AG04450 (cell line): ENCODE measurements at regions not wholly inside any gene's neighbourhood (a gene's known extent, or its start where the extent isn't known, plus 50 kb on each side); places are given as distances from the start of the nearest gene placed in this dataset.
"Not testable (repeated sequence)": the region's sequence is repeated elsewhere in the genome, so short reads cannot be mapped to it uniquely, and the experiment has no call there.

Experiments
- CTCF ChIA-PET: fragments of 300-600, 350-600 bp; formaldehyde crosslinking; extraction: SDS; loops from one replicate; lab custom pipeline; 2022; ENCODE audit warnings: antibody characterized with exemption, inconsistent platforms; lab: Charles Lee
- POLR2A ChIA-PET: fragments of 350-600 bp; formaldehyde crosslinking; extraction: SDS; loops from one replicate; lab custom pipeline; 2021; ENCODE audit warnings: antibody characterized with exemption, inconsistent platforms; lab: Yijun Ruan, JAX
- DNase-seq: peaks from one replicate; pipeline ENCODE4 v3.0.0-alpha.2; 2011; ENCODE audit warnings: low read depth, low spot score
- H3K27ac ChIP-seq: one replicate; pipeline ENCODE4 v1.5.1; 2012; ENCODE audit warnings: low read depth, low read length, control low read depth
- H3K27me3 ChIP-seq: one replicate; pipeline ENCODE4 v1.6.0; 2012; ENCODE audit warnings: low read length; ENCODE audit not compliant: control insufficient read depth, insufficient read depth
- H3K4me3 ChIP-seq: 2 replicates; pipeline ENCODE4 v1.5.1; 2011; ENCODE audit warnings: mild to moderate bottlenecking, low read depth, low read length, control low read depth
- H3K9me3 ChIP-seq: 2 replicates; pipeline ENCODE4 v1.5.1; 2012; ENCODE audit warnings: low read length; ENCODE audit not compliant: control insufficient read depth, insufficient read depth
- TF ChIP-seq, protein P1 (sequence below): IDR thresholded peaks from 2 replicates; pipeline ENCODE4 v1.5.1; 2011; ENCODE audit warnings: low read depth, low read length, control low read depth, inconsistent platforms

DNA sequence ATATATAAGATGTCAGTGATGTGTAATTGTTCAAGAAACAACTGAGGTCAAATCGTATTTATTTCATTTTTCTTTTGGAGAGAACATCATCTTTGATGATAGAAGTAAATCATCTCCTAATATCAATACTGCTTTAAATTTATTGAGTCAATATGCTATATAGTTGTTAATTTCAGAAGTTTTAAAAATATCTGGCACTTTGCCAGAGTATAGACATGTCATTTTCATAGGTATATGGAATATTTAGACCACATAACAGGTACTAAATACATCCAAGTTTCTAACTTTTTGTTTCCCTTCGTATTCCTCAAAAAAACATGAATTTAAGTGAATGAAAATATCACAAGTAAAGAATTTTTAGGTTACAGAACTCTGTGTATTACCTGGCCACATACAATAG, 577.8 kb downstream of the ARL4A start:
- no peaks in the 10 kb centered on the region for H3K9me3 ChIP-seq
- TF ChIP-seq, protein P1, sequence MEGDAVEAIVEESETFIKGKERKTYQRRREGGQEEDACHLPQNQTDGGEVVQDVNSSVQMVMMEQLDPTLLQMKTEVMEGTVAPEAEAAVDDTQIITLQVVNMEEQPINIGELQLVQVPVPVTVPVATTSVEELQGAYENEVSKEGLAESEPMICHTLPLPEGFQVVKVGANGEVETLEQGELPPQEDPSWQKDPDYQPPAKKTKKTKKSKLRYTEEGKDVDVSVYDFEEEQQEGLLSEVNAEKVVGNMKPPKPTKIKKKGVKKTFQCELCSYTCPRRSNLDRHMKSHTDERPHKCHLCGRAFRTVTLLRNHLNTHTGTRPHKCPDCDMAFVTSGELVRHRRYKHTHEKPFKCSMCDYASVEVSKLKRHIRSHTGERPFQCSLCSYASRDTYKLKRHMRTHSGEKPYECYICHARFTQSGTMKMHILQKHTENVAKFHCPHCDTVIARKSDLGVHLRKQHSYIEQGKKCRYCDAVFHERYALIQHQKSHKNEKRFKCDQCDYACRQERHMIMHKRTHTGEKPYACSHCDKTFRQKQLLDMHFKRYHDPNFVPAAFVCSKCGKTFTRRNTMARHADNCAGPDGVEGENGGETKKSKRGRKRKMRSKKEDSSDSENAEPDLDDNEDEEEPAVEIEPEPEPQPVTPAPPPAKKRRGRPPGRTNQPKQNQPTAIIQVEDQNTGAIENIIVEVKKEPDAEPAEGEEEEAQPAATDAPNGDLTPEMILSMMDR = no peak
- CTCF ChIA-PET = interaction anchor here (0.5 to 3.3 kb wide), 5 partner anchors 15 to 1426 kb away, joined by 3 to 13 read pairs (median 5); no protein-coding TSS in a partner anchor
- no peak overlapping the region for H3K27ac ChIP-seq
- no peak overlapping the region for H3K4me3 ChIP-seq
- POLR2A ChIA-PET = no interaction called here
- DNase-seq = no peak
- H3K27me3 ChIP-seq = no peaks in the 10 kb centered on the region

DNA sequence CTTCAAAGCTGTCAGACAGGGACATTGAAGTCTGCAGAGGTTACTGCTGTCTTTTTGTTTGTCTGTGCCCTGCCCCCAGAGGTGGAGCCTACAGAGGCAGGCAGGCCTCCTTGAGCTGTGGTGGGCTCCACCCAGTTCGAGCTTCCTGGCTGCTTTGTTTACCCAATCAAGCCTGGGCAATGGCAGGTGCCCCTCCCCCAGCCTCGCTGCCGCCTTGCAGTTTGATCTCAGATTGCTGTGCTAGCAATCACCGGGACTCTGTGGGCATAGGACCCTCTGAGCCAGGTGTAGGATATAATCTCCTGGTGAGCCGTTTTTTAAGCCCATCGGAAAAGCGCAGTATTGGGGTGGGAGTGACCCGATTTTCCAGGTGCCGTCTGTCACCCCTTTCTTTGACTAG, 586.8 kb downstream of the ARL4A start:
- H3K9me3 ChIP-seq, CTCF ChIA-PET, POLR2A ChIA-PET, H3K27me3 ChIP-seq, H3K27ac ChIP-seq, DNase-seq, H3K4me3 ChIP-seq: not testable (repeated sequence)

DNA sequence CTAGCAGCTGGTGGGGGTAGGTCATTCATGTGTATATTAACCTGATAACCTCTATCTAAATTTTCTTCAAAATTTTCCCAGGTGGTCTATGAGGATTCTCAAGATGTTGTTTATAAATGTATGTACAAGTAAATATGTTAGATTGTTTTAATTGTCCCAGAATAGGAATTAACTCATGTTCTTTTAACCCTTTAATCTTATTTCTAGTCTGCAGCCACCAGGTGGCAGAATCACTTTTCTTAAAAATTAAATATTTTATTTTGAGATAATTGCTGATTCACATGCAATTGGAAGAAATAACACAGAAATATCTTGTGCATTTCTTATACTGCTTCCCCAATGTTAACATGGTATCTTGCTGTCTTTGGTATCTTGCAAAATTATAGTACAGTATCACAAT, 589.5 kb downstream of the ARL4A start:
- no peak overlapping the region for H3K27ac ChIP-seq
- no peaks in the 10 kb centered on the region for H3K27me3 ChIP-seq
- CTCF ChIA-PET = interaction anchor here (0.9 to 2.7 kb wide), 3 partner anchors 442 to 1414 kb away, joined by 3 to 60 read pairs (median 3); no protein-coding TSS in a partner anchor
- no peaks in the 10 kb centered on the region for H3K9me3 ChIP-seq
- TF ChIP-seq, protein P1 = peak; percentile 44; the same call in 1 of the 2 replicates
- H3K4me3 ChIP-seq = no peak overlapping the region
- POLR2A ChIA-PET = no interaction called here
- DNase-seq = no peak

DNA sequence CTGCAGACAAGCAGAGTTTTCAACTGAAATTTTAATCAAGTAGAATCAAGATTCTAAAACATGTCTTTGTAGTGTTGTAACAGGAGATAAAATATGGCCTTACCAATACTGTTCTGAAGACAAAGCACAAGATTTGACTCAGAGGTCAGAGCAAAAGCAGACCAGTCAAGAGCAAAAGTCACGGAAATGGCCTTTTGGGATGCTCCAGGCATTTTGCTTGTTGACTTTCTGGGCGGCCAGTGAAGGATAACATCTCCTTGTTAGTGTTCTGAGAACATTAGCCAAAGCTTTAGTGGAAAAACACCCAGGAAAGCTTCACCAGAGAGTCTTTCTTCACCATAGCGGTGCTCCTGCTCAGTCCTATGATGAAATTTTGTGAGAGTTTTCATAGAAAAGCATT, 590.6 kb downstream of the ARL4A start:
- Histone ChIP-seq H3K27ac (no peak overlapping the region), H3K27me3 (no peaks in the 10 kb centered on the region), H3K4me3 (no peak overlapping the region), H3K9me3 (no peaks in the 10 kb centered on the region)
- DNase-seq = no peak
- CTCF ChIA-PET = interaction anchor here (1.2 to 6.1 kb wide), 4 partner anchors 753 to 1417 kb away, joined by 4 to 334 read pairs (median 49); no protein-coding TSS in a partner anchor
- POLR2A ChIA-PET = no interaction called here
- TF ChIP-seq, protein P1 = no peak

DNA sequence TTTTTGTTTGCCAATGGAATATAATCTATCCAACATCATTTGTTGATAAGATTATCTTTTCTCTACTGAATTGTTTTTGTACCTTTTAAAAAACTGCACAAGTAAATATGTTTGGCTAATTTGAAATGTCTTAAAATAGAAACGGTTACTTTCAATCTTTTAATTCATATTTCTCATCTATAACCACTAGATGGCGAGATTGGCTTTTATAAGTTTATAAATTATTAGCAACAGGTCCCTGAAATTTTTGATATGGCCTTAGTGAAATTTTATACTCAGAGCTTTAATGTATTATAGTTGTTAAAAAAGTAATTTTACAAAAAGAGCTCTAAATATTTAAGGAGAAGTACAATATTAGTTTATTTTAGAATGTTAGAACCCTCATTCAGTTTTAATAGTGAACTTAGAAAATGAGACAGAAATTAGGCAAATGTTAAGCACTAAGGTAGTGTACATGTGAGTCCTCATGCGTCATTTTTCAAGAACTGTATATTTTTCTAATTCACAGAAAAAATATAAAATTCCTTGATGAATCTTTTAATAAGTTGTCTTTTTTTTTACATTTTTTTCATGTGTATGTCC, 592.5 kb downstream of the ARL4A start:
- H3K4me3 ChIP-seq = no peak overlapping the region
- peak; percentile 3 for DNase-seq
- ChIA-PET CTCF (interaction anchor here (0.6 to 6.1 kb wide), 20 partner anchors 11 to 1415 kb away, joined by 3 to 334 read pairs (median 4); partner anchors contain the start of gene ETV1), POLR2A (no interaction called here)
- TF ChIP-seq, protein P1 = peak; percentile 33
- H3K27ac ChIP-seq = no peak overlapping the region
- H3K9me3 ChIP-seq = no peaks in the 10 kb centered on the region
- H3K27me3 ChIP-seq = no peaks in the 10 kb centered on the region
